HPDE6-E6E7 (cell line): ENCODE measurements at regions not wholly inside any gene's neighbourhood (a gene's known extent, or its start where the extent isn't known, plus 50 kb on each side); places are given as distances from the start of the nearest gene placed in this dataset.
A peak's percentile ranks its signal among the peaks of the same experiment; 100 is the strongest.

ENCODE experiments used
- DNase-seq: peaks from one replicate; pipeline ENCODE4 v3.0.0; 2011; ENCODE audit warnings: missing footprints; ENCODE audit errors: extremely low spot score

DNA sequence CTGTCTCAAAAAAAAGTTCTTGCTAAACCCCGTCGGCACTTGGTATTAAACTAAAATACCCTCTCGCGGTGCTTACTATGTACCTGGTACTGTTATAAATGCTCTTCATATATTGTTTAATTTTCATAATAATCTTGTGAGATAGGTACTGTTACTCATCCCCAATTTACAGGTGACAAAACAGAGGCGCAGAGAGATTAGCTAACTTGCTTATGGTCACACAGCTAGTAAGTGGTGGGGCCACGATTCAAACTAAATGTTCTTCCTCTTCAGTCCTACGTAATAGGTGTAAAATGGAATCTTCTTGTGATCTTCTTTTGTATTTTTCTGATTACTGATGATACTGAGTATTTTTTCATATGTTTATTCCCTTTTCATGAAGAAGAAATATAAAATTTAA is 51.3 kb downstream of the TET3 start:
- no peak for DNase-seq

DNA sequence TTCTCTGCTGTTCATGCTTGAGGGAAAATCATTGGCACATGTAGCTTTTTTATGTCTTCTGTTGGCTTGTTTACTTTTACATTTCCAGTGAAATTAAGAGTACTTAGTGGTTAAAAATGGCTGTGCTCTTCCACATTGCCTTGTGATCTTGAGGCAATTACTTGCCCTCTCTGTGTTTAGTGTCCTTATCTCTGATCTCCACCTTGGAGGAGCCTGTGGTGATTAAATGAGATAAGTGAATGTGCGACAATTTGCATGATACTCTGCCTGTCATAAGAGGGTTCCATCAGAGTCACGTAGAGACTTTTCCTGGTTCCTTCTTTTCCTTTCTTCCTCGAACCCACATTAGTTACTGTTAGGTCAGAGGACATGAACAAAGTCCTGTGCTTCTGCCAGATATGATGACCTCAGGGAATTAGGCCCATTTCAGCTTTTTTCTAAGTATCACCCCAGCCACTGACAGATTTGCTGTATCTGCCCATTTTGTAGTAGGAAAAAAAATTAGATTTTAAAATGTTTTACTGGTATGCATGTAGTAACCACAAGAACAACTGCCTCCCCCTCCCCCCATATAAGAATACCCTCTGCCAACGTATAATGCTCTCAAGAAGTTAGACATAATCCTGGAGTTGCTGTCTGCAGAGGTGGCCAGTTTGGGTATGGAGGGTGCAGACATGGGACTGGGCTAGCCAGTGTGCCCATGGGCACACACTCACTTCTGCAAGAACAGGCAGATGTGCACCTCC is 51.9 kb downstream of the TET3 start:
- DNase-seq: no peak

DNA sequence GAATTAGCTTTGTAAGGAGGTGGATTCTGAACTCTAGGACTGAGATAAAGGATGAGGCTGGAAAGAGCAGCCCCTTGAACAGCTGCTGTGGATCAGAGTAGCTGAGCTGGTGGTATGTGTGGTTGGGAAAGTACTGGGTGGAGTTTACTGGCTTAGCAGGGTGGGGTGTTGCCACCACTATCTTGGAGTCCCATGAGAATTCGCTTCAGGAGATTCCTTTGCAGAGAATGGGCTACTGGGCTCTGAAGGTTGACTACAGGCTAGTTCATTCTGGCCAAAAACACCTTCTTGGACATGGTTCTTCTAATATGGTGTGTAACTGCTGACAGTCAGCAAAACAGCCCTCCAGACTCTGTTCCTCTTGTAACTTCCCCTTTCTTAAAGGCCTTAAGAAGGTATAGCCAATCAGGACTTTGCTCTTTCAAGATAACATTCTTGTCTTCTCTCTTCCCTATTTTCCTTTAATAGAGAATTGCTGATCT is 52.7 kb downstream of the TET3 start:
- no peak for DNase-seq

DNA sequence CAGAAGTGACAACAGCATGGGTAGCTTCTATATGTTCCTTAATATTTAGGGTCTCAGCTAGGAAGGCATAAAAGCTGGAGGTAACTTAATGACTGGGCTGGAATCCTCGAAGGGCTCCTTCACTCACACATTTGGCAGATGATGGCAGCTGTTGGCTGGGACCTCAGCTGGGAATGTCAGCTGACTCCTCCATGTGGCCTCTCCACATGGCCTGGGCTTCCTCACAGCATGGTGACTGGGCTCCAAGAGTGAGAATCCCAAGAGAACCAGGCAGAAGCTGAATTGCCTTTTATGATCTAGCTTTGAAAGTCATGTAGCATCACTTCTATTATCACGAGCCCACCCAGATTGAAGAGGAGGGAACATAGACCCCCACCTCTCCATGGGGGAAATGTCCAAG is 54.9 kb downstream of the TET3 start:
- DNase-seq: no peak

DNA sequence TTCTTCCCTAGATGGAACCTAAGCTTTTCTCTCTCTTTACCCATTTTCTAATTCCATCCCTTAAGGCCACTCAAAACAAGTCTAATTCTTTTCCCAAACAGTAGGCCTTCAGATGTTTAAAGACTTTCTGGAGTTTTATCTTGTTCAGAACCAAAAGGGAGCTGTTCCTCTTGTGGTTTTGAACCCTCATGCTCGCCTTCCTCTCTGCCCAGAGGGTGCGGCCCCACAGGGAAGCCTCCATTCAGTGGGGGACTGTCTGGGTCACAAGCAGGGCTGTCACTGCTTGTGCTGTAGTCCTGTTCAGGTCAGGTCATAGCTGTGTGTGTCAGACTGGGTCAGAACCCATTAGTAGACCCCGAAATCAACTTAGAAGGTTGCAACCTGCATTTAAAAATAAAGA is 56.5 kb downstream of the TET3 start:
- DNase-seq: no peak

DNA sequence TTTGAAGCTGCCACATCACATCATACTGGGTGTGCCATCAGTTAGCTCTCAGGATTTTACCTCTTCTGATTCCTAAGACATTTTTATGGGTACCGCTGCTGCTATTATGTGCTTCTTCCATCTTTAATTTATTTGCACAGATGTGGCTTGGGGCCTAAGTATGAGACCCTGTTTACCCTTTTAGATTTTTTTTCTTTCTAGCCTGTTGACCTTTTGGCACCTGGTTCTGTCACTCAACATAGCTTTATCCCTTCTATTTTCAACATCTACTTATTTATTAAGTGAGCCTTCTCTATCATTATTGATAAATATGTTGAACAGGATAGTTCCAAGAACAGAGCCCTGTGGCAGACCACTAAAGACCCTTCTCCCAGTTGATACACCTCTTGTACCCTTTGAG is 57.0 kb downstream of the TET3 start:
- DNase-seq: no peak

DNA sequence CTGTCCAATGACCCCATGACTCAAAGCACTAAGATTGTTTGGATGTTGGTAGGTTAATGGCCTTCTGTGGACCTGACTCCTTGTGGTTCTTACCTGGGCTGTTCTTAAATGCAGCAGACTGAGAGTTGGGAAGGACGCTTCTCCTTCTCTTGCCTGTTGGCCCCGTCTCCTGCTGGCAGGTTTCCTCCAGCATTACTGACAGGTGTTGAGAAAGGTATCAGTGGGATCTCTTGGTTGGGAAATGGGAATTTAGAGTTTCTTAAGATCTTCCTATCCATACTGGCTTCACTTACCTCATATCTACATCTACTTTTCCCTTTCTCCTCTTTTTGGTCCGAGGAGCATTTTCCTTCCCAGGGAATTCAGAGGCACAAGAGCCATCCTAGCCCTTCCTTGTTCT is 57.9 kb downstream of the TET3 start:
- DNase-seq: no peak

DNA sequence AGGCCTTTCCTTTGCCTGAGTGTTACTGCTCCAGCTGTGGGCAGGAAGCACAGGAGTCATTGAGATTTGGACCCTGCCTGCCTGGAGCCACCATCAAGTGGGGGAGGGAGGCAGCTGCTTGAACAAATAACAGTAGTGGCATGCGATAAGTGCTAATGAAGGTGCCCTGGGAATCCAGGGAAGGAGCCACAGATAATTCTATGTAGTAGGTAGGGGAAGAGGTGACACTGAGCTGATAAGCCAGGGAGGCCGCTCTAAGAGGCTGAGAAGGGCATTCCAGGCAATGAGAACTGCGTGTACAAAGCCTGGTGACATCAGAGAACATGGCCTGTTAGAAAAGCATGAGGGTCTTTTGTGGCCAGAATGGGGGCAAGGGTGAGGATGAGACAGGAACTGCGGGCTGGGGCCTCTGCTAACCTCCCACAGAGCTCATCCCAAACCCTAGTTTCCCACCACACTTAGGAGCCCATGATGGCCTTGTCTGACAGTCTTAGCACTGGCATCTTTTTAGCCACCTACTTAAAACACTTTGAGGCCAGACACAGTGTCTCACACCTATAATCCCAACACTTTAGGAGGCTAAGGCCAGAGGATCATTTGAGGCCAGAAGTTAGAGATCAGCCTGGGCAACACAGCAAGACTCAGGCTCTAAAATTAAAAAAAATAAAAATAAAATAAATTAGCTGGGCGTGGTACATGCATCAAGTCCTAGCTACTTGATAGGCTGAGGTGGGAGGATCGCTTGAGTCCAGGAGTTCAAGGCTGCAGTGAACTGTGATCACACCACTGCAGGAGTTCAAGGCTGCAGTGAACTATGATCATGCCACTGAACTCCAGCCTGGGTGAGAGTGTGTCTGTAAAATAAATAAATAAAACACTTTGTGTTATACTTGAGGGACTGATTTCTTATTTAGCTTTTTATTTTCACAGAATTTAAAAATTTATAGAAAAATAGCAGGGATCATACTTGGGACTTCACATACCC is 58.9 kb downstream of the TET3 start:
- DNase-seq: no peak

DNA sequence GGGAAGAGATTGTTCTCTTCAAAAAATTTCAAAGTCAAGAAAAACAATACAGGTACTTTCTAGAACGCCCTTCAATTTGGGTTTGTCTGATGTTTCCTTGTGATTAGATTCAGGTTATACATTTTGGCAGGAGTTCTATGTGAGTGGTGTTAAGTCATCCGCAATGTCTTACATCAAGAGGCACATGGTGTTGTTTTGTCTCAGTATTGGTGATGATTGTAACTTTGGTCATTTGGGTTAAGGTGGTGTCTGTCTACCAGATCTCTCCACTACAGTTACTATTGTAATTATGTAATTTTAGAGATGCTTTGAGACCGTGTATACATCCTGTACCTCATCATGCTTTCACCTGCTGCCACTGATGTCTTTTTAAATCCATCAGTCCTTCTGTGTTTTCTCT is 60.3 kb downstream of the TET3 start:
- no peak for DNase-seq

DNA sequence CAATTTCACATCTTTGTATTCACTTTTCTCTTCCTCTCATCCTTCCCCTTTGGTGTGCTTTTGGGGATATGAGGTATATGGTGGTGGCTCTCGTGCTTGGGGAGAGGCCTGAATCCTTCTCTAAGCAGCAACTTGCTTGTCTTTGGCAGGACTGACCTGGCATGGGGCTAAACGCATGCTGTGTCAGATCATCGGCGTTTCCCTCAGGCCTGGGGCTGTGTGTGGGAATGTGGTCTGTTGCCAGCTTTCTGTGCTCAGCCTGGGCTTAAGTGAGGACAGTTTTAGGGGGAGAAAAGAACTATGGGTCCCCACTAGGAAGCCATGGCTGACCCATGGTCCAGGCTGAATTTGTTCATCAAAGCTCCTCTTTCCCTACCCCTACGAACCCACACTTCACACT is 60.7 kb downstream of the TET3 start:
- DNase-seq: no peak

DNA sequence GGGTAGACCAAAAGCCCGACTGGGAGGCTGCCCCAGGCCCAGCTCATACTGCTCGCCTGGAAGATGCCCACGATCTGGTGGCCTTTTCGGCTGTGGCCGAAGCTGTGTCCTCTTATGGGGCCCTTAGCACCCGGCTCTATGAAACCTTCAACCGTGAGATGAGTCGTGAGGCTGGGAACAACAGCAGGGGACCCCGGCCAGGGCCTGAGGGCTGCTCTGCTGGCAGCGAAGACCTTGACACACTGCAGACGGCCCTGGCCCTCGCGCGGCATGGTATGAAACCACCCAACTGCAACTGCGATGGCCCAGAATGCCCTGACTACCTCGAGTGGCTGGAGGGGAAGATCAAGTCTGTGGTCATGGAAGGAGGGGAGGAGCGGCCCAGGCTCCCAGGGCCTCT is 61.7 kb downstream of the TET3 start:
- no peak for DNase-seq

DNA sequence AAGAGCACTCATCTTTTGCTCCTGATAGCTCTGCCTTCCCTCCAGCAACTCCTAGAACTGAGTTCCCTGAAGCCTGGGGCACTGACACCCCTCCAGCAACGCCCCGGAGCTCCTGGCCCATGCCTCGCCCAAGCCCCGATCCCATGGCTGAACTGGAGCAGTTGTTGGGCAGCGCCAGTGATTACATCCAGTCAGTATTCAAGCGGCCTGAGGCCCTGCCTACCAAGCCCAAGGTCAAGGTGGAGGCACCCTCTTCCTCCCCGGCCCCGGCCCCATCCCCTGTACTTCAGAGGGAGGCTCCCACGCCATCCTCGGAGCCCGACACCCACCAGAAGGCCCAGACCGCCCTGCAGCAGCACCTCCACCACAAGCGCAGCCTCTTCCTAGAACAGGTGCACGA is 62.4 kb downstream of the TET3 start:
- DNase-seq: no peak

DNA sequence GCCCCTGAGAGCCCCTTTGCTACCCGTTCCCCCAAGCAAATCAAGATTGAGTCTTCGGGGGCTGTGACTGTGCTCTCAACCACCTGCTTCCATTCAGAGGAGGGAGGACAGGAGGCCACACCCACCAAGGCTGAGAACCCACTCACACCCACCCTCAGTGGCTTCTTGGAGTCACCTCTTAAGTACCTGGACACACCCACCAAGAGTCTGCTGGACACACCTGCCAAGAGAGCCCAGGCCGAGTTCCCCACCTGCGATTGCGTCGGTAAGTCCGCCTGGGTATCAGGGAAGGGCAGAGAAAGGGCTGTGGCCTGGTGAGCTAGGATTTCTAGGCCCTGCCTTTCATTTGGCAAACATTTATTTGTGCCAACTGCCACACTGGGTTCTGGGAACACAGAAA is 63.4 kb downstream of the TET3 start:
- no peak for DNase-seq

DNA sequence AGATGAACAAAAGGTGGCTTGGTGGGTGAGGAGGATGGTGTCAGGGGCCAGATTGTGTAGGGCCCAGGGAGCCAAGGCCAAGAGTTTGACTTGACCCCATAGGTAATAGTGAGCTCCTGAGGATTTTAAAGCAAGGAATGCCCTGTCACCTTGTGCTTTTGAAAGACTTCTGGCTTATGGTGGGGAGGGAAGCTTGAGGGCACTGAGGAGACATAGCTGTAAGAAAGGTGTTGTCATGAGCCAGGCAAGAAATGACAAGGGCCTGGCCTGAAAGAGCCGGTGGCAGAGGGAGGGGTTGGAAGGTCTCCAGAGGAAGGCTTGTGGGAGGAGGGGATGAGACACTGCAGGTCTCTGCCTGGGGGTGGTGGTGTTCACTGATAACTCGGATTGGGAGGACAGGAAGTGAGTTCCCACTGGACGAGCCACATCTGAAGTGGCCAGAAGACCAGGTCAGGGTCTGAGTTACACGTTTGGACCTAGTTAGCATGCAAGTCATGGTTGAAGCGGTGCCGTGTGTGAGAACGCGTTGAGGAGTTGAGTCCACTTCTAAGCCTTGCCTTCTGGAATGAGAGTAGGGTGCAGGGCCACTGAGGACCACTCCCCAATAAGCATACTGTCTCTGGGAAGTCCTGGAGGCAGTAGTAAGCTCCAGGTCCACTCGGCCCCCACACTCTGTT is 64.3 kb downstream of the TET3 start:
- DNase-seq: no peak

DNA sequence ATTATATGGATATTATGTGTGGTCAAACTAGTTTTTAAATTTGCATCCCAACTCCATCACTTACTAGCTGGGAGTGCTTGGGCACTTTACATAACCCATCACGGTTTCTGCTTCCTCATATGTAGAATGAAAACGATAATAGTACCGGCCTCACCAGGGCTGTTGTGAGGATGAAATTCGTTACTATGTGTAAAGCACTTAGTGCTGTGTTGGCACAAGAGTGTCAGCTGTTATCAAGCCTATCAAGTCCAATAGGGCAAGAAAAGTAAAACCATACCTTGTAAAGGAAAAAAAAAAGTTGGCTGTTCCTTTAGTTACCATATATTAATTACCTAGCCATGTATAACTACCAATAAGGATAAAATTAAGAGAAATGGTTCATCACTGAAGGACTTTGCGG is 65.4 kb downstream of the TET3 start:
- DNase-seq: no peak

DNA sequence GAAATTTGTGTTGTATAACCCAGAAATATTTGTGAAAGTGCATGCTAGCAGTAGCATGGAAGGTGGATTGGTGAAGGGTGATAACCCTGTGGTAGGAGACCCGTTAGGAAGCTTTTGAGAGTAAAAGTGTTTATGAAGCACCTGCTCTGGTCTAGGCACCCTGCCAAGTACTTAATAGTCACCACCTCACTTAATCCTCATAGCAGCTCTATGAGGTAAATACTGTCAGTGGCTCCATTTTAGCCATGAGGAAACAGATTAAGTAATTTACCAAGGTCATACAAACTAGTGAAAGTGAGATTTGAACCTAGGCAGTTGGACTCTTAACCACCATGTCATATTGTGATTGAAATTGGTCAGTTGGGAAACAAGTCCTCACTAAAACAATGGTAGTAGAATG is 66.8 kb downstream of the TET3 start:
- DNase-seq: no peak

DNA sequence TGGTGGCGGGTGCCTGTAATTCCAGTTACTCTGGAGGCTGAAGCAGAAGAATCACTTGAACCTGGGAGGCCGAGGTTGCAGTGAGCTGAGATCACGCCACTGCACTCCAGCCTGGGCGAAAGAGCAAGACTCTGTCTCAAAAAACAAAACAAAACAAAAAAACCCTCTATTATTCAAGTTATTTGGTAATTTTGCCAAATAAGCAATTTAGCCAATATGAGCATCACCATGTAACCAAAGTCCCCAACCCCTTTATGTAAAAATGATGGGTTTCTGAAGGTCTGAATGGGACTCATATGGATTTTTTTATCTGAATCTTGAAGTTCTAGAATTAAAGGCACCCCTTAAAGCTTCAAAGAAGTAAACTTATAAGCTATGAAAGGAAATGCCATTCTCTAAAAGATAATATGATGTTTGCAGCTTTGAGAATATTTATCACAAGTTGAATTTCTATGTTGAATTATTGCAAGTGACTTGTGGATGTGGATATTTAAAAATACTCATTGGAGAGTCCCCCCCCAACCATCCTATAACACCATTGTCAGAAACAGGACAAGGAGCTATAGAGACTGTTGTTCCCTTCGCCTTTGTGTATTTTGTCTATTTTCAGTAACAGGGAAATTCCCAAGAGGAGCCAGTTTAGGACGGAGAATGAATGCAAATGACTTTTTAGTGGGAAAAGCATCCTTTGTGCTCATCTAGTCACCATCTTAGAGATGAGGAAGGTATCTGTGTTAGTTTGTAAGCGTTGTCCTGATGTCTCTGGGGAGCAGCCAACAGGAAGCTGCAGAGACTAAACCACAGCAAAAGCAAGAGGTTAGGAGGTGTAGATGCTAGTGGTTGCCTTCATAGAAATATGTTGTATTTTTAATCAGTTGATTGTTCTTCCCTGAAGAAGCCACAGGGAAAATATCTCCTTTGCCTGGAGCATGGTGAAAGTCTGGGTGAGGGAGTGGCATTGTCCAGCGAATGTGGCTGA is 68.3 kb downstream of the TET3 start:
- DNase-seq: no peak

DNA sequence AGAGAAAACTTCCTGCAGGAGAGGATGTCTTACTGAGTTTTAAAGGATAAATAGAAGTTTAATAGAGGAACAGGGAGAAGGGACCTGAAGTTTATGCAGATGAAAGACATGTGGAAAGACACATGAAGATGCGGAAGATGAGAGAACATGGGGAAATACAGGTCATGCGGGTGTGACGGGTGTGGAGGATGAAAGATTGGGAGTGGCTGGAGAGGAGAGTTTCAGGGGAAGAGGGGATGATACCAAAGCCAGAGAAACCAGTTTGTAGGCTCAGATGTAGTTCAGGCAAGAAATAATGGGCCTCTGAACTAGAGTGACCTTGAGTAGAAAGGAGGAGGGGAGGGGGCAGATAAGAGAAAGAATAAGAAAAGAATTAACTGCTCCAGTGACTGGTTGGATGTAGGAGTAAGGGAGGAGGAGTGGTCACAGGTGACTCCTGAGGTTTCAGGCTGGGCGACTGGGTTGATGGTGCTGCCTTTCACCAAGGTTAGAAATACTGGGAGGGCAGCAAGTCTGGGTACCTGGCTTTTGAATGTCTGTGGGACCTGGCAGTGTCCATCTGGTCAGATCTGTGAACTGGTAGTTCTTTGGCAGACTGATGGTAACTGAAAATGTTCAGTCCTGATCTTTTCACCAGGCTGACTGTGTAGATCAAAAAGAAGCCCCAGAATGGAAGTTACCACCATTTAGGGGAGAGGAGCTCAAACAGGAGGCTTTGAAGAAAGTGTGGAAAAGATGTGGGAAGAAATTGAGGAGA is 69.4 kb downstream of the TET3 start:
- peak; percentile 12 for DNase-seq

DNA sequence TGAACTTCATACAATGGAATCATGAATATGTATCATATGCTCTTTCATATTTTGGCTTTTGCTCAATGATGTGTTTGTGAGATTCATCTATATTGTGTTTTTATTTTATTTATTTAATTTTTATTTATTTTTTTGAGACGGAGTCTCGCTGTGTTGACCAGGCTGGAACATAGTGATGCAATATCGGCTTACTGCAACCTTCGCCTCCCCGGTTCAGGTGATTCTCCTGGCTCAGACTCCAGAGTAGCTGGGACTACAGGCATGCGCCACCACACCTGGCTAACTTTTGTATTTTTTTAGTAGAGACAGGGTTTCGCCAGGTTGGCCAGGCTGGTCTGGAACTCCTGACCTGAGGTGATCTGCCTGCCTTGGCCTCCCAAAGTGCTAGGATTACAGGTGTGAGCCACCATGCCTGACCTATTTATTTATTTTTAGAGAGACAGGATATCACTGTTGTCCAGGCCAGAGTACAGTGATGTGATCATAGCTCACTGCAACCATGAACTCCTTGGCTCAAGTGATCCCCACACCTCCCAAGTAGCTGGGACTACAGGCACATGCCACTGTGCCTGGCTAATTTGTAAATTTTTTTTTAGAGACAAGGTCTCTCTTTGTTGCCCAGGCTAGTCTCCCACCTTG is 74.5 kb downstream of the TET3 start:
- no peak for DNase-seq

DNA sequence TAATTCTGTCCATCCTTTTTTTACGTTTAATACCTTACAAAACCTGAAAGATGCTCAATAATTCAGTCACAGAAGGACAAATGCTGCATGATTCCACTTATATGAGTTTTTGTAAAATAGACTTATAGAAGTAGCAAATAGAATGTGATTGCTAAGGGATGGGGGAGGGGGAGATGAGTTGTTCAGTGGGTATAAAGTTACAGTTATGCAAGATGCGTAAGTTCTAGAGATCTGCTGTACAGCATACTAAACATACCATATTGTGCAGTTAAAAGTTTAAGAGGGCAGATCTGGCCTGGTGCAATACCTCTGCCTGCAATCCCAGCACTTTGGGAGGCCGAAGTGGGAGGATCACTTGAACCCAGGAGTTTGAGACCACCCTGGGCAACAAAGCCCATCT is 78.8 kb downstream of the TET3 start:
- DNase-seq: no peak
